Stimulated activated CD4-positive, alpha-beta T cell treated with anti-CD3 and anti-CD28 coated beads, Interleukin-15, amount 100 ng/mL, for 48 hours (primary cell): ENCODE measurements at regions not wholly inside any gene's neighbourhood (a gene's known extent, or its start where the extent isn't known, plus 50 kb on each side); places are given as distances from the start of the nearest gene placed in this dataset.

ENCODE experiments used
- DNase-seq, 2 donors: peaks; one replicate each; pipeline ENCODE4 v3.0.0-alpha.2; 2020; ENCODE audit warnings: low read depth in 2 of 2

- no peak for DNase-seq
Observed at GRCh38 chr5:2240118-2240904, 357.6 kb upstream of the IRX4 start.

- DNase-seq: no peak
Observed at GRCh38 chr5:2239201-2239910, 356.6 kb upstream of the IRX4 start.

GRCh38 chr5:2238732-2239131 lies 356.0 kb upstream of the IRX4 start:
- DNase-seq: no peak

GRCh38 chr5:2227433-2227832 lies 344.7 kb upstream of the IRX4 start:
- no peak for DNase-seq

GRCh38 chr5:2224689-2225088 lies 342.0 kb upstream of the IRX4 start:
- no peak for DNase-seq

- no peak for DNase-seq
Observed at GRCh38 chr5:2223303-2223702, 340.6 kb upstream of the IRX4 start.

GRCh38 chr5:2222246-2222992 lies 339.7 kb upstream of the IRX4 start:
- no peak for DNase-seq

- no peak for DNase-seq
Observed at GRCh38 chr5:2221450-2221849, 338.7 kb upstream of the IRX4 start.

GRCh38 chr5:2220741-2221140 lies 338.0 kb upstream of the IRX4 start:
- no peak for DNase-seq

GRCh38 chr5:2219149-2219776 lies 336.5 kb upstream of the IRX4 start:
- no peak for DNase-seq

- DNase-seq: no peak
Observed at GRCh38 chr5:2217219-2217618, 334.5 kb upstream of the IRX4 start.

GRCh38 chr5:2214910-2215590 lies 332.3 kb upstream of the IRX4 start:
- no peak for DNase-seq

GRCh38 chr5:2213121-2213730 lies 330.5 kb upstream of the IRX4 start:
- no peak for DNase-seq

- no peak for DNase-seq
Observed at GRCh38 chr5:2212481-2212880, 329.8 kb upstream of the IRX4 start.

- no peak for DNase-seq
Observed at GRCh38 chr5:2208239-2208544, 325.5 kb upstream of the IRX4 start.

GRCh38 chr5:2207416-2208238 lies 324.9 kb upstream of the IRX4 start:
- DNase-seq: no peak

- no peak for DNase-seq
Observed at GRCh38 chr5:2207109-2207399, 324.3 kb upstream of the IRX4 start.

- no peak for DNase-seq
Observed at GRCh38 chr5:2206293-2207108, 323.8 kb upstream of the IRX4 start.

GRCh38 chr5:2205596-2206226 lies 323.0 kb upstream of the IRX4 start:
- DNase-seq: no peak
